HL-60 (cell line): ENCODE measurements at regions not wholly inside any gene's neighbourhood (a gene's known extent, or its start where the extent isn't known, plus 50 kb on each side); places are given as distances from the start of the nearest gene placed in this dataset.

Experiments
- GABPA ChIP-seq: IDR thresholded peaks from 2 replicates; pipeline ENCODE4 v1.6.1; 2012; ENCODE audit warnings: low read depth
- POLR2AphosphoS5 ChIP-seq: IDR thresholded peaks from 2 replicates; pipeline ENCODE4 v1.6.1; 2012; ENCODE audit warnings: low read depth
- TF ChIP-seq, protein P1 (sequence below): IDR thresholded peaks from one replicate; pipeline ENCODE4 v1.5.1; 2011; ENCODE audit warnings: low read length, control low read depth, inconsistent platforms; ENCODE audit not compliant: insufficient read depth
- TF ChIP-seq, protein P2 (sequence below): IDR thresholded peaks from 2 replicates; pipeline ENCODE4 v1.6.1; 2012; ENCODE audit warnings: low read depth; ENCODE audit not compliant: insufficient replicate concordance

DNA sequence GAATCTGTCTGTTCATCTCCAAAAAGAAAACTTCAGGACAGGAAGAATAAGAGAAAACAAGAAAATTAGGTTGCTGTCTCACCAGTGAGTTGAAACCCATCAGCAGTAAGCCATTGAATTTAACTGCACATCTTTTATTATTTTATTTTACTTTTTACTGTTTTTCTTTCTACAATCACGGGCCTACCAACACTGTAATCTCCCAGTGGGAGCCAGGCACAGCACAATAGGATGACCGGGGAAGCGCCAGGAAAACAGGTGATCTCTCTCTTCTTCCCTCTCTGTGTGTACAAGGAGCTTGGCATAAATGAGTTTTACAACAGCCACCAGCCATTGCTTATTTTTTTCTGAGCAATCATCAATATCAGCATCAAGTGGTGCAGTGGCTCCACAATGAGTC, 113.1 kb upstream of the ESRRG start:
- TF ChIP-seq, protein P1, sequence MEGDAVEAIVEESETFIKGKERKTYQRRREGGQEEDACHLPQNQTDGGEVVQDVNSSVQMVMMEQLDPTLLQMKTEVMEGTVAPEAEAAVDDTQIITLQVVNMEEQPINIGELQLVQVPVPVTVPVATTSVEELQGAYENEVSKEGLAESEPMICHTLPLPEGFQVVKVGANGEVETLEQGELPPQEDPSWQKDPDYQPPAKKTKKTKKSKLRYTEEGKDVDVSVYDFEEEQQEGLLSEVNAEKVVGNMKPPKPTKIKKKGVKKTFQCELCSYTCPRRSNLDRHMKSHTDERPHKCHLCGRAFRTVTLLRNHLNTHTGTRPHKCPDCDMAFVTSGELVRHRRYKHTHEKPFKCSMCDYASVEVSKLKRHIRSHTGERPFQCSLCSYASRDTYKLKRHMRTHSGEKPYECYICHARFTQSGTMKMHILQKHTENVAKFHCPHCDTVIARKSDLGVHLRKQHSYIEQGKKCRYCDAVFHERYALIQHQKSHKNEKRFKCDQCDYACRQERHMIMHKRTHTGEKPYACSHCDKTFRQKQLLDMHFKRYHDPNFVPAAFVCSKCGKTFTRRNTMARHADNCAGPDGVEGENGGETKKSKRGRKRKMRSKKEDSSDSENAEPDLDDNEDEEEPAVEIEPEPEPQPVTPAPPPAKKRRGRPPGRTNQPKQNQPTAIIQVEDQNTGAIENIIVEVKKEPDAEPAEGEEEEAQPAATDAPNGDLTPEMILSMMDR, result no peak
- TF ChIP-seq POLR2AphosphoS5 (no peak), GABPA (no peak)
- TF ChIP-seq, protein P2, sequence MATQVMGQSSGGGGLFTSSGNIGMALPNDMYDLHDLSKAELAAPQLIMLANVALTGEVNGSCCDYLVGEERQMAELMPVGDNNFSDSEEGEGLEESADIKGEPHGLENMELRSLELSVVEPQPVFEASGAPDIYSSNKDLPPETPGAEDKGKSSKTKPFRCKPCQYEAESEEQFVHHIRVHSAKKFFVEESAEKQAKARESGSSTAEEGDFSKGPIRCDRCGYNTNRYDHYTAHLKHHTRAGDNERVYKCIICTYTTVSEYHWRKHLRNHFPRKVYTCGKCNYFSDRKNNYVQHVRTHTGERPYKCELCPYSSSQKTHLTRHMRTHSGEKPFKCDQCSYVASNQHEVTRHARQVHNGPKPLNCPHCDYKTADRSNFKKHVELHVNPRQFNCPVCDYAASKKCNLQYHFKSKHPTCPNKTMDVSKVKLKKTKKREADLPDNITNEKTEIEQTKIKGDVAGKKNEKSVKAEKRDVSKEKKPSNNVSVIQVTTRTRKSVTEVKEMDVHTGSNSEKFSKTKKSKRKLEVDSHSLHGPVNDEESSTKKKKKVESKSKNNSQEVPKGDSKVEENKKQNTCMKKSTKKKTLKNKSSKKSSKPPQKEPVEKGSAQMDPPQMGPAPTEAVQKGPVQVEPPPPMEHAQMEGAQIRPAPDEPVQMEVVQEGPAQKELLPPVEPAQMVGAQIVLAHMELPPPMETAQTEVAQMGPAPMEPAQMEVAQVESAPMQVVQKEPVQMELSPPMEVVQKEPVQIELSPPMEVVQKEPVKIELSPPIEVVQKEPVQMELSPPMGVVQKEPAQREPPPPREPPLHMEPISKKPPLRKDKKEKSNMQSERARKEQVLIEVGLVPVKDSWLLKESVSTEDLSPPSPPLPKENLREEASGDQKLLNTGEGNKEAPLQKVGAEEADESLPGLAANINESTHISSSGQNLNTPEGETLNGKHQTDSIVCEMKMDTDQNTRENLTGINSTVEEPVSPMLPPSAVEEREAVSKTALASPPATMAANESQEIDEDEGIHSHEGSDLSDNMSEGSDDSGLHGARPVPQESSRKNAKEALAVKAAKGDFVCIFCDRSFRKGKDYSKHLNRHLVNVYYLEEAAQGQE, result no peak
